ENCODE measurements at regions not wholly inside any gene's neighbourhood (a gene's known extent, or its start where the extent isn't known, plus 50 kb on each side); places are given as distances from the start of the nearest gene placed in this dataset.
"Not testable (repeated sequence)": the region's sequence is repeated elsewhere in the genome, so short reads cannot be mapped to it uniquely, and the experiment has no call there.

DNA sequence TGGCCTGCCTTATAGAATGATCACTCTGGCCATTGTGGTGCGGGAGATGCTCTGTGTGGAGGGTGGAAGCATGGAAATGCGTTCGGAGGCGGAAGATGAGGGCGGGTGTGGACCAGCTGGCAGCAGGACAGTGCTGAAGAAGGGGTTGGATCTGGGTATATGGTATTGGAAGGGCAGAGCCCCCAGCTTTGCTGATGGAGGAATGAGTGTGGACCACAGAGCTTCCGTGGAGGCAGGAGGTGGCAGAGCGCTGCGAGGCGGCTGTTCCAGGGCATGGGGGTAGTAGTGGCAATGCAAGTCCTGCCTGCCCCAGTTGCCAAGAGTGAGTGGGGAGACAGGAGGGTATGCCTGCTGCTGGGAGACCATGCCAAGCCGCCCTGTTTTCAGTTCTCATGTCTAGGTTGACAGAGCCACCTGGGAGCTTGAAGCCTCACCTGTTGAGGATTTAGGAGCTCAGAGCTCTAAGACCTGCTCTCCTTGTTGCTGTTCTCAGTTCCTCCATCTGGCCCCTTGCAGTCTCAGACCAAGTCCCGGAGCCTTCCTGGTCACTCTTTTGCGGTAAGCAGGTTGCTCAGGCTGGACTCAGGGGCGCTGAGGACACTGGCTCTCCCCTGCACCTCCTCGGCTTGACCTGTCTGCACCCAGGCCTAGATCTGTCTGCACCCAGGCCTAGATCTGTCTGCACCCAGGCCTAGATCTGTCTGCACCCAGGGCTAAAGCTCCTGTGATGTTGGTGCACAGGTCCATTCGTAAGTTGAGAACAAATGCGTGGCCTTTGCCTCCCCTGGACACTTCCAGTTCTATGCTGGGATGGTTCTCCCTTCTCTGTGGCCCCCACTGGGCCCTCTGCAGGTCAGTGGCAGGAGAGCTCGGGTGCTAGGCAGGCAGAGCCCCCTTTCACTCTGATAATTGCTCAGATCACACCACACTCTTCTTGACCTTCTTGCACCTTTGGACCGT lies 290.5 kb upstream of the HS6ST1 start:
- DNase-seq (ENCODE audit: low spot score in 2 of 2): no peak
- H3K9me3 Mint-ChIP-seq: no peaks in the 10 kb centered on the region
- no peak overlapping the region for H3K27ac Mint-ChIP-seq
- ATAC-seq: no peak
- H3K36me3 Mint-ChIP-seq: no peaks in the 10 kb centered on the region

DNA sequence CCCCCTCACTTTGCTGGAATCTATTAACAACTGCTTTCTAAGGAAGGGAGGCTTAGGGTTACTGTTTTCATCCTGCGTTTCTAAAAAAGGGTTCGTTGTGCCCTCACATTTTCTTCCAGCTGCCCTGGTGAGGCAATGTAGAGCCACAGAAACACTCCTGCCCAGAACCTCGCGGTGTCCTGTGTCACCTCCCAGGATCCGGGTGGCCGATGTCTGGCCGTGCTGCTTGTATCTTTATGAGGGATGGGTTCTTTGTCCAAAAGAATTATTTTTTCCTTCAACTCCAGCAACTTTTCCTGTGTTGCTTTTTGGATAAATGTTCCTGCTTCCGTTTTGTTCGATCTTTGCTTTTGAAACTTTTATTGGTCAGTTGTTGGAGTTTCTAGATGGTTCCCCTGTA lies 291.8 kb upstream of the HS6ST1 start:
- no peaks in the 10 kb centered on the region for H3K36me3 Mint-ChIP-seq
- H3K9me3 Mint-ChIP-seq: no peaks in the 10 kb centered on the region
- ATAC-seq: no peak
- peak in 1 of 2 donors; percentile 16 for DNase-seq (ENCODE audit: low spot score in 2 of 2)
- H3K27ac Mint-ChIP-seq: no peak overlapping the region

DNA sequence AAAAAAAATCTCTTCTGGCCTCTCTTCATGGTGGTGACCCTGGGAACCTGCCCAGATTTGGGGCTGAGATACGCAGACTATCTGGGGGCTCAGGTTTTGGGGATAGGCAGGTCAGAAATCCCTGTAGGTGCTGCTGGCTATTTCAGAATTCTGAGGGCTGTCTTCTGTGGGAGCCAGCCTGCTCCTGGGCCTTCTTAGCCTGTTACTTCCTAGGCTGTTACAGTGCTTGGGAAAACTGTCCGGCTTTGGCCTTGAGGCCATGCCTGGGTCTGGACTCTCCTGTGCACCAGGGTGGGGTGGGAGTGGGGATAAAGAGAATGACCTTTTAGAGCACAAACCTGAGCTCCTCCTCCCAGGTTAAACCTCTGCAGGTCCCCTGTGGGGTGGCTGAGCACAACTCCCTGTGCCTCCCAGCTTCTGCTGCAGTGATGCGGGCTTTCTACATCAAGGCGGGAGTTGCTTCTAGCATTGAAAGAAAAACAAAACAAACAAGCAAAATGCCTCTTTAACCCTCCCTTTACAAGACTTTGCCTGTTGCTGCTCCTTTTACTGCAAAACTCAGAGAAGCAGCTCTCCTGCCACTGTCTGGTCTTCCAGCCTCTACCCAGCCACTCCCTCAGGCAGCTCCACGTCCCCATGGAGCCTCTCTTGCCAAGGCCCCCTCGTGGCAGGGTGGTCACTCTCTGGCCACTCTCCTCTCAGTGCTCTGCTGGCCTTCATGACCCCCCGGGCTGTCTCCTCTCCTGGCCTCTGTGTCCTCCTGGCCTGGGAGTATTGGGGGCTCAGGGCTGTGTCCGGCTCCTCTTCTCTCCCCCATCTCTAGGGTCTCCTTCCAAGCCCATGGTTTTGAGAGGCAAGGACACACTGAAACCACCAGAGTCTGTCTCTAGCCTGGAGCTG lies 293.0 kb upstream of the HS6ST1 start:
- DNase-seq (ENCODE audit: low spot score in 2 of 2) (peak in 1 of 2 donors; percentile 33), ATAC-seq (no peak)
- H3K36me3 Mint-ChIP-seq: no peaks in the 10 kb centered on the region
- H3K27ac Mint-ChIP-seq: no peak overlapping the region
- H3K9me3 Mint-ChIP-seq: no peaks in the 10 kb centered on the region

DNA sequence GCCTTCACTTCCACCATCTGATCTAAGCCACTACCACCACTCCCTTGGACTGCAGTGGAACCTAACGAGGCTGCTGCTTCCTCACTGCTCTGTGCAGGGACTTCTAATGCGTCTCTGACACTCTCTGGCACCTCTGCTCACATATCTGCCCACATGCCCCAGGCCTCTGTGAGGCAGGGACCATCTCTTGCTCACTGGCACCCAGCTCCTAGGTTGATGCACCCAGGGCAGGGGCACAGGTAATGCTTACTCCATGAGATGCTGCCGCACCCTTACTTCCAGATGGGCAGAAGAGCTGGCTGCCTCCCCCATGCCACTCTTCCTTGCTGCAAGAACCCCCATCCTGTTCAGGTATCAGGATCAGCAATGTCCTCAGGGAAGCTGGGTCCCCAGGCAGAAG lies 294.0 kb upstream of the HS6ST1 start:
- Mint-ChIP-seq H3K36me3 (no peaks in the 10 kb centered on the region), H3K9me3 (no peaks in the 10 kb centered on the region), H3K27ac (peak overlapping the region in 1 of 2 donors; percentile 17)
- ATAC-seq (no peak), DNase-seq (ENCODE audit: low spot score in 2 of 2) (peak in 1 of 2 donors; percentile 18)

DNA sequence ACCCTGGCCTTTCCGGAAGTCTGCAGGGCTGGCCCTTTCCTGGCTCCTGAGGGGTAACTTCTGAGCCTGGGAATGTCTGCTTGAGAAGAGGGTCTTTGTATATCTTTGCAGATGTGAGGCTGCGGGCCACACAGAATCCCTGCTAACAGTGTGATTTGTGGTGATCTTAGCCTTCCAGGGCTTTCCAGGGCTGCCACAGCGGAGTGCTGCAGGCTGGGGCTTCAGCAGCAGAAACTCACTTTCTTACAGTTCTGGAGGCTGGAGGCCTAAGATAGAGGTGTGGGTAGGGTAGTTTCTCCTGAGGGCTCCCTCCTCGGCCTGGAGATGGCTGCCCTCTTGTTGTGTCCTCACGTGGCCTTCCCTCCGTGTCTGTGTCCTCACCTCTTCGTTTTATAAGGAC lies 294.7 kb upstream of the HS6ST1 start:
- H3K9me3 Mint-ChIP-seq: no peaks in the 10 kb centered on the region
- peak in 1 of 2 donors; percentile 28 for DNase-seq (ENCODE audit: low spot score in 2 of 2)

DNA sequence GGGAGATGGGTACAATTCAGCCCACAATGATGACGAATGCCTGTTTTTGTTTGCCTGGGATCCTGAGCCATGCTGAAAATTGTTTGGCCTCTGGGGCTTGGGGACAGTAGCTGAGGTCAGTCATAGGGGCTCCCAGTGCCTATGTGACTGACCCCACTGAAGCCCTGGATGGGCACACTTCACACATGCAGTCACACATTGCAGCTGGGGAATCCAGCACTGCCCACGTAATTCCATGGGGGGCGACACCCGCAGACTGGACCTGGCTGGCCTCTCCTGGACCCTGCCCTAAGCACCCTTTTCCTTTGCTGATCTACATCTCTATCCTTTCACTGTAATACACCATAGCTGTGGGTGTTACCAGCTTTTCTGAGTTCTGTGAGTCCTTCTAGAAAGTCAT lies 295.2 kb upstream of the HS6ST1 start:
- Mint-ChIP-seq H3K27ac (no peak overlapping the region), H3K36me3 (no peaks in the 10 kb centered on the region)
- no peak for ATAC-seq

More for the DNA sequence above, 294.7 kb upstream of the HS6ST1 start:
- H3K36me3 Mint-ChIP-seq: no peaks in the 10 kb centered on the region
- ATAC-seq: no peak
- no peak overlapping the region for H3K27ac Mint-ChIP-seq

DNA sequence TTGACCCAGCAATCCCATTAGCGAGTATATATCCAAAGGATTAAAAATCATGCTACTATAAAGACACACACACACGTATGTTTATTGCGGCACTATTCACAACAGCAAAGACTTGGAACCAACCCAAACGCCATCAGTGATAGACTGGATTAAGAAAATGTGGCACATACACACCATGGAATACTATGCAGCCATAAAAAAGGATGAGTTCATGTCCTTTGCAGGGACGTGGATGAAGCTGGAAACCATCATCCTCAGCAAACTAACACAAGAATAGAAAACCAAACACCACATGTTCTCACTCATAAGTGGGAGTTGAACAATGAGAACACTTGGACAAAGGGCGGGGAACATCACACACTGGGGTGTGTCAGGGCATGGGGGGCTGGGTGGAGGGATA lies 296.2 kb upstream of the HS6ST1 start:
- not testable (repeated sequence) for ATAC-seq; H3K9me3 Mint-ChIP-seq; H3K27ac Mint-ChIP-seq; DNase-seq (ENCODE audit: low spot score in 2 of 2); H3K36me3 Mint-ChIP-seq

More for the DNA sequence above, 295.2 kb upstream of the HS6ST1 start:
- H3K9me3 Mint-ChIP-seq: no peaks in the 10 kb centered on the region
- peak in 1 of 2 donors; percentile 14 for DNase-seq (ENCODE audit: low spot score in 2 of 2)

DNA sequence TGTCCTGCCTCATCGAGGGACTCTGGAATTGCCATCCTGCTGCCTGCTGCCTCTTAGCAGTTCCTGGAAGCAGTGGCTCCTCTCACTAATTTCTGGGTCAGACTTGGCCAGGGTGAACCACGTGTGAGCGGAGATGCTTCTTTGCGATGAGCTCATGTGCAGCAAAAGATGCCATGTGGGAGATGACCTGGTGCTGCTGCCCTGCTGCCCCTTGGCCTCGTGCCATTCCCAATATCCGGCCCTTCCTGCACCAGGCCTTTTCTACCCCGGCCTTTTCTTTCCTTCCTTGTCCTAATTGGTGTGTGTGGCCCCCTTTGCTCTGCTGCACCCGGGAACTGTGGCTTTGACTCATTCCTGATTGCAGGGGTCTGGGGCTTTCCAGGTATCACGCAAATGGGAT lies 296.9 kb upstream of the HS6ST1 start:
- Mint-ChIP-seq H3K9me3 (no peaks in the 10 kb centered on the region), H3K27ac (no peak overlapping the region), H3K36me3 (no peaks in the 10 kb centered on the region)
- DNase-seq (ENCODE audit: low spot score in 2 of 2) (no peak), ATAC-seq (no peak)

DNA sequence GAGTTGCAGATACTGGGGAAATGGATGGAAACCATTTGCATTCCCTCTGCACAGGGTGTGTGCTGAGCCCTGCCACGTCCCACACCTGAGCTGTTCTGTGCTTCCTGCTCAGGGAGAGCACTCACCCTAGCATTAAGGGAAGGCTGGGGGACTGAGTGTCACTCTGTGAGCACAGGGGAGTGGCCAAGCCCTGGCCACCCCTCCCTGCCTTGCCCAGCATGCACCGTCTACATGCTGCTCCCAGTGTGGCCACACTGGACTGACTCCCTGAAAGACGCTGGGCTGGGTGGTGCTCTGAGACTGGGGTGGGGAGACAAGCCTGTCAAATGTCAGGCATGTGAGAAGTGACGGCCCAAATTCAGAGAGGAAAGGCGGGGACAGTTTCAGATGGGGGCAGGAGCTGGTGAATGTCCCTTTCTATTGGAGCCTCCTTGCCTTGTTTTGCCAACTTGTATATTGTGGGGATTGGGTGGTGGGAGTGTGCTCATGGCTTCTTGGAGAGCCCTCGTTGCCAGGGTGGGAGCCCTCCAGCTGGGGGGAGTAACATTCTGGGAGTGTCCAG lies 298.4 kb upstream of the HS6ST1 start:
- ATAC-seq (no peak), DNase-seq (ENCODE audit: low spot score in 2 of 2) (no peak)
- no peaks in the 10 kb centered on the region for H3K9me3 Mint-ChIP-seq
- H3K27ac Mint-ChIP-seq: no peak overlapping the region
- no peaks in the 10 kb centered on the region for H3K36me3 Mint-ChIP-seq

DNA sequence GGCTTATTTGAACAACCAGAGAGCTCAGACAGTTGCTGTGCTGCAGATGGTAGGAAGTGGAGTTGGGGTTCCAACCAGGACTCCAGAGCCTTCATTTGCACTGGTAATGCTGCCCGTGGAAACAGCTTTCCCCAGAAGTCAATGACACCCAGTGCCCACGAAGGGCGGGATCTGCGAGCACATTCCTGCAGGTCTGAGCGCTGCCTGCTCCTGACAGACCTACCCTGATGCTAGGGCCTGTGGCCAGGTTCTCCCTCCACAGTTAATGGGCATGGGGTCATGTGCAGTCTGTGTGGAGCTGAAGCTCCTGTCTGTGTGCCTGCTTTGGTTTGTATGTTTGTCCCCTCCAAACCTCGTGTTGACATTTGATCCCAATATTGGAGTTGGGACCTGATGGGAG lies 299.0 kb upstream of the HS6ST1 start:
- no peaks in the 10 kb centered on the region for H3K9me3 Mint-ChIP-seq
- ATAC-seq: no peak
- no peaks in the 10 kb centered on the region for H3K36me3 Mint-ChIP-seq
- no peak overlapping the region for H3K27ac Mint-ChIP-seq
- DNase-seq (ENCODE audit: low spot score in 2 of 2): no peak

DNA sequence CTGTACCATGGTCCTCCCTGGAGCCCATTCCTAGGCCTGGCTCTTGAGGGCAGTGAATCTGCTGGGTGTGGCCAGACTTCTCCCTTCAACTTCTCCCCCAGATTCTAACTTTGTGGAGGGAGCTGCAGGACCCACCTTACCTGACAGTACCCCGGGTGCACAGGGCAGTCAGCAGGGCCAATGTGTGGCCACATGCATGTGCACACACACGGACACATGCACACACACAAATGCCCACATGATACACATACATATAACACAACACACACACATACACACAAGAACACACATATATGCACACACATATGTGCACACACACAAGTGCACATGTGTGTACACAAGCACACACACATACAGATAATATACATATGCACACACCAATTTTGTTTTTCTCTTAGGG lies 300.0 kb upstream of the HS6ST1 start:
- DNase-seq (ENCODE audit: low spot score in 2 of 2) (no peak), ATAC-seq (no peak)
- no peaks in the 10 kb centered on the region for H3K9me3 Mint-ChIP-seq
- H3K36me3 Mint-ChIP-seq: no peaks in the 10 kb centered on the region
- H3K27ac Mint-ChIP-seq: no peak overlapping the region

DNA sequence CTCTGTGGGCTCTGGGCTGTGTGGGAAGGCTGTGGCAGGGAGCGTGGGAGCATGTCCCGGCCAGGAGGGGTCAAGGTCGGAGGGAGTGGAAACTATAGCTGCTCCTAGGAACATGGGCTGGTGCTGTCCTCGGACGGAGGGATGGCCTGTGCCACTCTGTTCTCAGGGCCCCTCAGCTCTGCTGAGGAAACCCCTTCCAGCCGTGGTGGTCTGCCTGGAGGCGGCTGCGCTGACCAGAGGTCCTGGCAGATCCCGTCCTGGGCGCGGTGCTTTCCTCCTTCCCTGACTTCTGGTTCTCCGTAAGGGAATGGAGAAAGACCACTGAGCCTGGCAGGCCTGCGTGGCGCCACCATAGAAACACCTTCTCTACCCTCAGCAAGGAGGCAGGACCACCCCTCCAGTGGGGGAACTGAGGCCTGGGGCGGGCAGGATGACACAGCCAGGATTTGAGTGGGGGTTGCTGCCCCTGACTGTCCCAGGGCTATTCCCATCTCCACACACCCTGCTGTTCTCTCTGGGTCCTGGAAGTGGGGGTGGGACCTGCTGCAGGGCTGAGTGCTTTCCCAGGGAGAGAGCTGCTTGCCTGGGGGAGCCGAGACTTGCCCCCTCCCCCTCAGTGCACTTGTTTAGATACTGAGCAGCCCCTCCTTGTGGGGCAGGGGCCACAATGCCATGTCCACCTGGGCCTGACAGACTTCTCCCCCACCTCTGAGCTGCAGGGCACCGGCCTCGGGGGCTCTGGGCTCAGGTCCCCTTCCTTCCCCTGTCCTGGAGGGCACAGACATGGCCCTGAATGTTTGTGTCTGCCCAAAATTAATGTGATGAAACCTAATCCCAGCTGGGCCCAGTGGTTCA lies 301.0 kb upstream of the HS6ST1 start:
- DNase-seq (ENCODE audit: low spot score in 2 of 2): no peak
- H3K27ac Mint-ChIP-seq: no peak overlapping the region
- no peak for ATAC-seq
- no peaks in the 10 kb centered on the region for H3K36me3 Mint-ChIP-seq
- H3K9me3 Mint-ChIP-seq: no peaks in the 10 kb centered on the region

DNA sequence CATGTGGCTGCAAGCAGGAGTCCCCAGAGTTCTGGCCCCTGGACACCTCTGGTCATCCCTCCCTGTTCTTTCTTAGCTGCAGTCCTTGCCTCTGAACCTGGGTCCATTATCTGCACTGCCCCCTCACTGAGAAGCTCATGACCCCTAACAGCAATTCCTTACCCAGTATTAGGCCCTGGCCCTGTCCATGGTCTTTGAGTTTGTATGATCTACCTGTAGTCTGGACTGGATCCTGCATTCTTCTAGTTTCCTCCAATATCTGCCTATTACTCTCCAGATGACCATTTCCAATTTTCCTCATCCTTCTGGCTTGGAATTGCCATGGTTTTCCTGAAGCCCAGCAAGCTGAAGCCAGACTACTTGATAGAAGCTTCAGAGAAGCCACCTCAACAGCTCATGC lies 302.4 kb upstream of the HS6ST1 start:
- Mint-ChIP-seq H3K9me3 (no peaks in the 10 kb centered on the region), H3K27ac (peak overlapping the region in 1 of 2 donors; percentile 61), H3K36me3 (no peaks in the 10 kb centered on the region)
- DNase-seq (ENCODE audit: low spot score in 2 of 2) (no peak), ATAC-seq (no peak)

DNA sequence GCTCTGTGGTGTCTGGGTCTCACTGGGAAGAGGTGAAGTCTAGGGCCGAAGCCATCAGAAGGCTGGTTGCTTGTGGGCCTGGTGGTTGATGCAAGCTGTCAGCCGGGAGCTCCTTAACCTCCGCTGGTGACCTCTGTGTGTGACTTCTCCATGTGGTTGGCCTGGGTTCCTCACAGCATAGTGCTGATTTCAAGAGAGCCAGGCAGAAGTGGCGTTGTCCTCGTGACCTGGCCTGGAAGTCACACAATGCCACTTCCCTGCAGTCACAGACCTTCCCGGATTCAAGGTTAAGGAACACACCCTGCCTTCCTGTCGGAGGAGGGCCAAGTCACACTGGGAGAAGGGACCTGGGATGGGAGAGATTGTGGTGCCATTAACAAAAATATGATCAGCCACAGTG lies 303.7 kb upstream of the HS6ST1 start:
- Mint-ChIP-seq H3K27ac (no peak overlapping the region), H3K9me3 (no peaks in the 10 kb centered on the region), H3K36me3 (no peaks in the 10 kb centered on the region)
- ATAC-seq (no peak), DNase-seq (ENCODE audit: low spot score in 2 of 2) (no peak)

DNA sequence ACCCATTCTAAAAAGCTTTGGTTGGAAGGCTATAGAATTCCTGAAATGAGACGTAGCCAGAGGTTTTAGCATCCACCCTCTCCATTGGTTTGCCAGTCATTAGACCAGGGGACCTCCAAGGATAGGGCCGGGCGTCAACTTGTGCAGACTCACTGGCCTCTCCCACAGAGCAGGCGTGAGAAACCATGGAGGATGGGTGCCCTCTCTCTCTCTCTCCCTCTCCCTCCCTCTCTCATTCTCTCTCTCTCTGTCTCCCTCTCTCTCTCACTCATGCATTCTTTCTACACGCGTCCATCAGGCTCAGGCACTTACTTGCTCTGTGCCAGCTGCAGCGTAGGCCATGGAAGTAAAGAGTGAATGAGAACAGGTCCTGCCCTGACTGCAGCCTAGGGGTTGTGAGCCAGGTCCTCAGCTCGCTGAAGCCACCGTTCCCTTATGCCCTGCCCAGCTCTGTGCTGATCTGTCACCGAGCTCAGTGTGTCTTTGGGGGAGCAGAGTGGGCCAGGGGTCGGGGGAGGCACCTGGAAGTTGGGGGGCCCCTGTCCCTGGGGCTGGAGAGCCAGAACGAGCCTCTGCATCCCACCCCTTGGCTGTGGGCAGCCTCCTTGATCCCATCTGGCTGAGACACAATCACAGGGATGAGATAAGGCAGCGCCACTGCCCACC lies 304.4 kb upstream of the HS6ST1 start:
- H3K27ac Mint-ChIP-seq: no peak overlapping the region
- DNase-seq (ENCODE audit: low spot score in 2 of 2) (no peak), ATAC-seq (no peak)
- no peaks in the 10 kb centered on the region for H3K9me3 Mint-ChIP-seq
- H3K36me3 Mint-ChIP-seq: no peaks in the 10 kb centered on the region

All from activated naive CD4-positive, alpha-beta T cell treated with anti-CD3 and anti-CD28 coated beads, Interleukin-2, amount 50 U/mL, for 72 hours (primary cell).